ENCODE measurements at regions not wholly inside any gene's neighbourhood (a gene's known extent, or its start where the extent isn't known, plus 50 kb on each side); places are given as distances from the start of the nearest gene placed in this dataset.

- DNase-seq (ENCODE audit: low read depth, low spot score): no peak
Observed at GRCh38 chrX:109928596-109929335, 74.1 kb upstream of the TMEM164 start.

GRCh38 chrX:109931677-109932076, 71.2 kb upstream of the TMEM164 start:
- DNase-seq (ENCODE audit: low read depth, low spot score): no peak

GRCh38 chrX:109934434-109934833, 68.5 kb upstream of the TMEM164 start:
- peak; percentile 57 for DNase-seq (ENCODE audit: low read depth, low spot score)

- DNase-seq (ENCODE audit: low read depth, low spot score): peak; percentile 15
Observed at GRCh38 chrX:109934935-109935334, 68.0 kb upstream of the TMEM164 start.

- DNase-seq (ENCODE audit: low read depth, low spot score): no peak
Observed at GRCh38 chrX:109936114-109936513, 66.8 kb upstream of the TMEM164 start.

GRCh38 chrX:109936598-109936997, 66.3 kb upstream of the TMEM164 start:
- DNase-seq (ENCODE audit: low read depth, low spot score): no peak

- DNase-seq (ENCODE audit: low read depth, low spot score): no peak
Observed at GRCh38 chrX:109939498-109939897, 63.4 kb upstream of the TMEM164 start.

- DNase-seq (ENCODE audit: low read depth, low spot score): peak; percentile 16
Observed at GRCh38 chrX:109940411-109940810, 62.5 kb upstream of the TMEM164 start.

- DNase-seq (ENCODE audit: low read depth, low spot score): peak; percentile 23
Observed at GRCh38 chrX:109943092-109943739, 59.7 kb upstream of the TMEM164 start.

- DNase-seq (ENCODE audit: low read depth, low spot score): no peak
Observed at GRCh38 chrX:109943740-109944092, 59.2 kb upstream of the TMEM164 start.

- peak; percentile 24 for DNase-seq (ENCODE audit: low read depth, low spot score)
Observed at GRCh38 chrX:109952050-109952449, 50.9 kb upstream of the TMEM164 start.

GRCh38 chrX:109952985-109953905, 49.7 kb upstream of the TMEM164 start:
- no peak for DNase-seq (ENCODE audit: low read depth, low spot score)
